OCI-LY3 (cell line): ENCODE measurements at regions not wholly inside any gene's neighbourhood (a gene's known extent, or its start where the extent isn't known, plus 50 kb on each side); places are given as distances from the start of the nearest gene placed in this dataset.
"Not testable (repeated sequence)": the region's sequence is repeated elsewhere in the genome, so short reads cannot be mapped to it uniquely, and the experiment has no call there.

ENCODE experiments used
- H2AFZ ChIP-seq: fragments of 200-600, 300-600 bp; shearing (Covaris generic); 2 replicates; pipeline ENCODE4 v1.6.0; 2014; ENCODE audit warnings: antibody characterized with exemption, low read depth, low read length
- H3K27ac ChIP-seq: fragments of 200-600, 300-600 bp; sonication (generic); 2 replicates; pipeline ENCODE4 v1.5.1; 2014; ENCODE audit warnings: mild to moderate bottlenecking, low read length, moderate library complexity, mixed read lengths
- H3K27me3 ChIP-seq: fragments of 200-600, 300-600 bp; sonication (generic); 2 replicates; pipeline ENCODE4 v1.6.1; 2014; ENCODE audit warnings: low read depth, low read length, mixed read lengths
- H3K36me3 ChIP-seq: fragments of 200-600, 300-600 bp; sonication (generic); replicated peaks from 2 replicates; pipeline ENCODE3; 2014; ENCODE audit warnings: low read depth, low read length, mixed read lengths
- H3K4me1 ChIP-seq: fragments of 300-600, 200-600 bp; sonication (generic); 2 replicates; pipeline ENCODE4 v1.6.1; 2014; ENCODE audit warnings: low read length, mixed read lengths
- H3K4me2 ChIP-seq: fragments of 200-600, 300-600 bp; sonication (generic); 2 replicates; pipeline ENCODE4 v1.6.1; 2014; ENCODE audit warnings: low read length, mixed read lengths
- H3K4me3 ChIP-seq: fragments of 300-600, 200-600 bp; sonication (generic); 2 replicates; pipeline ENCODE4 v1.5.1; 2014; ENCODE audit warnings: antibody characterized with exemption, mild to moderate bottlenecking, low read length, moderate library complexity
- H3K79me2 ChIP-seq: fragments of 300-600, 200-600 bp; shearing (Covaris generic); 2 replicates; pipeline ENCODE4 v1.6.1; 2014; ENCODE audit warnings: mild to moderate bottlenecking, low read length, mixed read lengths
- H3K9ac ChIP-seq: fragments of 300-600, 200-600 bp; shearing (Covaris generic); 2 replicates; pipeline ENCODE4 v1.6.0; 2014; ENCODE audit warnings: mild to moderate bottlenecking, low read length, moderate library complexity
- H3K9me3 ChIP-seq: fragments of 200-600, 300-600 bp; shearing (Covaris generic); 2 replicates; pipeline ENCODE4 v1.6.1; 2014; ENCODE audit warnings: low read length, mixed read lengths; ENCODE audit not compliant: insufficient read depth
- H4K20me1 ChIP-seq: fragments of 200-600, 300-600 bp; sonication (generic); 2 replicates; pipeline ENCODE4 v1.6.1; 2016; ENCODE audit warnings: low read length, mixed read lengths; ENCODE audit not compliant: insufficient read depth
- CTCF ChIP-seq: fragments of 200-600, 300-600 bp; sonication (generic); IDR thresholded peaks from 2 replicates; pipeline ENCODE4 v1.5.1; 2014; ENCODE audit warnings: antibody characterized with exemption, low read length, low read depth
- EZH2phosphoT487 ChIP-seq: fragments of 200-600 bp; shearing (Covaris generic); IDR thresholded peaks from 2 replicates; pipeline ENCODE4 v1.6.1; 2018; ENCODE audit warnings: antibody characterized with exemption, mixed run types, low read depth

GRCh38 chr14:85344847-85345570 is 184.9 kb upstream of the FLRT2 start:
- Histone ChIP-seq H3K27ac (no peak overlapping the region), H3K9me3 (no peaks in the 10 kb centered on the region), H3K4me1 (no peaks in the 10 kb centered on the region), H3K4me2 (no peak overlapping the region), H3K79me2 (no peaks in the 10 kb centered on the region), H3K36me3 (no peaks in the 10 kb centered on the region), H3K27me3 (no peaks in the 10 kb centered on the region), H4K20me1 (no peaks in the 10 kb centered on the region), H2AFZ (no peak overlapping the region), H3K9ac (no peak overlapping the region), H3K4me3 (no peak overlapping the region)
- TF ChIP-seq EZH2phosphoT487 (no peak), CTCF (no peak)

GRCh38 chr14:85350667-85351066 is 179.3 kb upstream of the FLRT2 start:
- TF ChIP-seq EZH2phosphoT487 = no peak
- no peak for TF ChIP-seq CTCF
- H4K20me1 ChIP-seq = no peaks in the 10 kb centered on the region
- no peaks in the 10 kb centered on the region for H3K9me3 ChIP-seq
- no peaks in the 10 kb centered on the region for H3K79me2 ChIP-seq
- H3K9ac ChIP-seq = no peak overlapping the region
- H3K4me2 ChIP-seq = no peak overlapping the region
- H3K27ac ChIP-seq = no peak overlapping the region
- H2AFZ ChIP-seq = no peak overlapping the region
- no peak overlapping the region for H3K4me3 ChIP-seq
- H3K27me3 ChIP-seq = no peaks in the 10 kb centered on the region
- H3K36me3 ChIP-seq = no peaks in the 10 kb centered on the region
- H3K4me1 ChIP-seq = no peaks in the 10 kb centered on the region

- H3K9me3 ChIP-seq, H2AFZ ChIP-seq, H3K79me2 ChIP-seq, H3K9ac ChIP-seq, H3K4me1 ChIP-seq, H4K20me1 ChIP-seq, H3K4me3 ChIP-seq, H3K27ac ChIP-seq, H3K27me3 ChIP-seq, H3K36me3 ChIP-seq, H3K4me2 ChIP-seq: not testable (repeated sequence)
These were observed 177.4 kb upstream of the FLRT2 start for GRCh38 chr14:85352588-85352987.

GRCh38 chr14:85357120-85357519 is 172.8 kb upstream of the FLRT2 start:
- Histone ChIP-seq H3K9me3 (no peaks in the 10 kb centered on the region), H3K4me1 (no peaks in the 10 kb centered on the region), H3K27ac (no peak overlapping the region), H3K36me3 (no peaks in the 10 kb centered on the region), H3K27me3 (no peaks in the 10 kb centered on the region), H2AFZ (no peak overlapping the region), H3K4me2 (no peak overlapping the region), H4K20me1 (no peaks in the 10 kb centered on the region), H3K79me2 (no peaks in the 10 kb centered on the region), H3K4me3 (no peak overlapping the region), H3K9ac (no peak overlapping the region)
- TF ChIP-seq EZH2phosphoT487 (no peak), CTCF (no peak)
